ENCODE measurements at regions not wholly inside any gene's neighbourhood (a gene's known extent, or its start where the extent isn't known, plus 50 kb on each side); places are given as distances from the start of the nearest gene placed in this dataset.

GRCh38 chr18:50494569-50494968 is 65.3 kb upstream of the MAPK4 start:
- no peak overlapping the region for H3K9ac ChIP-seq (ENCODE audit: low read depth, low read length)
- no peak overlapping the region for H3K27ac ChIP-seq (ENCODE audit: low read length)
- peaks cover 4% of the 10 kb centered on the region for H3K9me3 ChIP-seq (ENCODE audit: insufficient read depth, low read depth, low read length)
- H3K4me3 ChIP-seq (ENCODE audit: low read length): no peak overlapping the region
- H3K4me1 ChIP-seq (ENCODE audit: insufficient read depth, low read length): no peaks in the 10 kb centered on the region
- no peaks in the 10 kb centered on the region for H3K27me3 ChIP-seq (ENCODE audit: insufficient read depth, low read length)
- H3K36me3 ChIP-seq (ENCODE audit: insufficient read depth, low read depth, low read length): no peaks in the 10 kb centered on the region

GRCh38 chr18:50506362-50506761 is 53.5 kb upstream of the MAPK4 start:
- Histone ChIP-seq H3K4me3 (ENCODE audit: low read length) (no peak overlapping the region), H3K4me1 (ENCODE audit: insufficient read depth, low read length) (no peaks in the 10 kb centered on the region), H3K27me3 (ENCODE audit: insufficient read depth, low read length) (no peaks in the 10 kb centered on the region), H3K9ac (ENCODE audit: low read depth, low read length) (no peak overlapping the region), H3K27ac (ENCODE audit: low read length) (no peak overlapping the region), H3K36me3 (ENCODE audit: insufficient read depth, low read depth, low read length) (no peaks in the 10 kb centered on the region), H3K9me3 (ENCODE audit: insufficient read depth, low read depth, low read length) (no peaks in the 10 kb centered on the region)

DNA sequence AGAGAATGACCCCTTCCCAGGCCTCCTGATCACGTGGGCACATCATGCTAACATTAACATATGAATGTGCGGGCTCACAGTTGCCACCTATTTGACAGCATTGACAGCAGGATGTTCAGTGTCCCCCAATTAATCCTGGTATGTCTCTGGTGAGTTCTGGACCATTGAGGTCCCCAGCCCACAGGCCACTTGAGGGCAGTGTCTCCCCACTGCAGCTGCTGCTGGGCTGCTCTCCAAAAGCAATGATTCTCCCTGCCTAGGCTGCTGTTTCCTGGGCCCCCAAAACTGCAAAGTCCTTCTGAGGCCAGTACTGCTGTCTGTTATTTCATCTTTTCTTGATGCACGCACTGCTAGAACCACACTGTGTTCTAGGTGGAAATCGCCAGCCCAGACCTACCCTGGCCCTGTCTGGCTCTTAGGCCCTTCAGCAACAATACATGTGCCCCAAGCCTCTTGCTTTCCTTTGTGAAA is 52.7 kb upstream of the MAPK4 start:
- H3K9ac ChIP-seq (ENCODE audit: low read depth, low read length): no peak overlapping the region
- H3K36me3 ChIP-seq (ENCODE audit: insufficient read depth, low read depth, low read length): no peaks in the 10 kb centered on the region
- H3K27me3 ChIP-seq (ENCODE audit: insufficient read depth, low read length): no peaks in the 10 kb centered on the region
- no peaks in the 10 kb centered on the region for H3K4me1 ChIP-seq (ENCODE audit: insufficient read depth, low read length)
- H3K27ac ChIP-seq (ENCODE audit: low read length): no peak overlapping the region
- no peak overlapping the region for H3K4me3 ChIP-seq (ENCODE audit: low read length)
- H3K9me3 ChIP-seq (ENCODE audit: insufficient read depth, low read depth, low read length): no peaks in the 10 kb centered on the region

DNA sequence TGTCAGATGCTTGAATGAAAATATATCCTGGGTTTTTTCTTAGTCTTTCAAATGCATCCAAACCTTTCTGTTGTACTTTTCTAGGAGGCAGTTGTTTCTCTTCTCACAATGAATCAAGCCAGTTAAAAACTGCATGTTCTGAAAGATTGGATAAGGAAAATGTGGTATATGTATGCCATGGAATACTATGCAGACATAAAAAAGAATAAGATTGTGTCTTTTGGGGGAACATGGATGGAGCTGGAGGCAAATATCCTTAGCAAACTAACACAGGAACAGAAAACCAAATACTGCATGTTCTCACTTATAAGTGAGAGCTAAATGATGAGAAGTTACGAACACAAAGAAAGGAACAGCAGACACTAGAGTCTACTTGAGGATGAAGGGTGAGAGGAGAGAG is 51.7 kb upstream of the MAPK4 start:
- Histone ChIP-seq H3K27ac (ENCODE audit: low read length) (no peak overlapping the region), H3K9me3 (ENCODE audit: insufficient read depth, low read depth, low read length) (no peaks in the 10 kb centered on the region), H3K4me1 (ENCODE audit: insufficient read depth, low read length) (no peaks in the 10 kb centered on the region), H3K4me3 (ENCODE audit: low read length) (no peak overlapping the region), H3K27me3 (ENCODE audit: insufficient read depth, low read length) (no peaks in the 10 kb centered on the region), H3K9ac (ENCODE audit: low read depth, low read length) (no peak overlapping the region), H3K36me3 (ENCODE audit: insufficient read depth, low read depth, low read length) (no peaks in the 10 kb centered on the region)

DNA sequence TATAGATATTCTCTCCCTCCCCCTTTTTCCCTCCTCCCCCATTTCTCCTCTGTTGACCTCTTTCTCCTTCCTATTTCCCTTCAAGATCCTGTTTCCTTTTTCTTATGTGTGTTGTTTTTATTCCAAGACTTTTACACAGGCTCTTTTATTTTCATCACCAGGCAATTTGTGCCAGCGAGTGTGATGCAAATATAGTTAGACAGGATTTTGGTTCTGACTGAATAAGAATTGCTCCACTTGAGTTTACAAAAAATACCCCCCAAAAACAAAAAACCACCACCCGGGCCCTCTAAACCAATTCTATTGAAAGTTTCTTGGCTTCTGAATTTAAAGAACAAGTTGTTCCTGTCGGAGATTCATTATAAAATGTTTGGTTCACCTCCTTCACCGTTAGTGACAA is 50.9 kb upstream of the MAPK4 start:
- Histone ChIP-seq H3K27me3 (ENCODE audit: insufficient read depth, low read length) (no peaks in the 10 kb centered on the region), H3K36me3 (ENCODE audit: insufficient read depth, low read depth, low read length) (no peaks in the 10 kb centered on the region), H3K4me3 (ENCODE audit: low read length) (no peak overlapping the region), H3K9me3 (ENCODE audit: insufficient read depth, low read depth, low read length) (no peaks in the 10 kb centered on the region), H3K4me1 (ENCODE audit: insufficient read depth, low read length) (no peaks in the 10 kb centered on the region), H3K9ac (ENCODE audit: low read depth, low read length) (no peak overlapping the region), H3K27ac (ENCODE audit: low read length) (no peak overlapping the region)

Data from iPS-20b (cell line).